ENCODE measurements at regions not wholly inside any gene's neighbourhood (a gene's known extent, or its start where the extent isn't known, plus 50 kb on each side); places are given as distances from the start of the nearest gene placed in this dataset.

DNA sequence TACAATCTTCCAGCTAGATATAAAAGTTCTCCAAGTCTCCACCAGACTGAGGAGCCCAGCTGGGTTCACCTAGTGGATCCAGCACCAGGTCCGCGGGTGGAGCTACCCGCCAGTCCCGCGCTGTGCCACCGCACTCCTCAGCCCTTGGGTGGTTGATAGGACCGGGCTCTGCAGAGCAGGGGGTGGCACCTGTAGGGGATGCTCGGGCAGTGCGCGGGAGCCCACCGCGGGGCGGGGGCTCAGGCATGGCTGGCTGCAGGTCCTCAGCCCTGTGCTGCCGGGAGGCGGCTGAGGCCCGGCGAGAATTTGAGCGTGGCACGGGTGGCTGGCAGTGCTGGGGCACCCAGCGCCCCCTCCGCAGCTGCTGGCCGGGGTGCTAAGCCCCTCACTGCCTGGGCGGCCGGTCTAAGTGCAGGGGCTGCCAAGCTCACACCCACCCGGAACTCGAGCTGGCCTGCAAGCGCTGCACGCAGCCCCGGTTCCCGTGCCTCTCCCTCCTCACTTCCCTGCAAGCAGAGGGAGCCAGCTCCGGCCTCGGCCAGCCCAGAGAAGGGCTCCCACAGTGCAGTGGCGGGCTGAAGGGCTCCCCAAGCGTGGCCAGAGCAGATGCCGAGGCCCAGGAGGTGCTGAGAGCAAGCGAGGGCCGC is 542.8 kb upstream of the PCDH9 start:
- DNase-seq (ENCODE audit: low read depth) (no peak), FAIRE-seq (no peak)
- H3K27me3 ChIP-seq (ENCODE audit: control insufficient read depth, insufficient read depth, low read length) = no peaks in the 10 kb centered on the region
- no peak overlapping the region for H3K4me3 ChIP-seq (ENCODE audit: low read depth, low read length)
- no peak for TF ChIP-seq CTCF (IDR thresholded peaks at IDR 0.05; ENCODE audit: insufficient read depth, low read length, severe bottlenecking)
- H3K36me3 ChIP-seq (ENCODE audit: control insufficient read depth, insufficient read depth, low read length) = no peaks in the 10 kb centered on the region

- DNase-seq (ENCODE audit: low read depth) = no peak
- Histone ChIP-seq H3K27me3 (ENCODE audit: control insufficient read depth, insufficient read depth, low read length) (no peaks in the 10 kb centered on the region), H3K36me3 (ENCODE audit: control insufficient read depth, insufficient read depth, low read length) (no peaks in the 10 kb centered on the region), H3K4me3 (ENCODE audit: low read depth, low read length) (no peak overlapping the region)
- no peak for FAIRE-seq
- TF ChIP-seq CTCF (IDR thresholded peaks at IDR 0.05; ENCODE audit: insufficient read depth, low read length, severe bottlenecking) = no peak
Observed at GRCh38 chr13:67771106-67771505, 541.0 kb upstream of the PCDH9 start.

GRCh38 chr13:67769987-67770341 is 539.8 kb upstream of the PCDH9 start:
- FAIRE-seq = no peak
- no peak for DNase-seq (ENCODE audit: low read depth)

DNA sequence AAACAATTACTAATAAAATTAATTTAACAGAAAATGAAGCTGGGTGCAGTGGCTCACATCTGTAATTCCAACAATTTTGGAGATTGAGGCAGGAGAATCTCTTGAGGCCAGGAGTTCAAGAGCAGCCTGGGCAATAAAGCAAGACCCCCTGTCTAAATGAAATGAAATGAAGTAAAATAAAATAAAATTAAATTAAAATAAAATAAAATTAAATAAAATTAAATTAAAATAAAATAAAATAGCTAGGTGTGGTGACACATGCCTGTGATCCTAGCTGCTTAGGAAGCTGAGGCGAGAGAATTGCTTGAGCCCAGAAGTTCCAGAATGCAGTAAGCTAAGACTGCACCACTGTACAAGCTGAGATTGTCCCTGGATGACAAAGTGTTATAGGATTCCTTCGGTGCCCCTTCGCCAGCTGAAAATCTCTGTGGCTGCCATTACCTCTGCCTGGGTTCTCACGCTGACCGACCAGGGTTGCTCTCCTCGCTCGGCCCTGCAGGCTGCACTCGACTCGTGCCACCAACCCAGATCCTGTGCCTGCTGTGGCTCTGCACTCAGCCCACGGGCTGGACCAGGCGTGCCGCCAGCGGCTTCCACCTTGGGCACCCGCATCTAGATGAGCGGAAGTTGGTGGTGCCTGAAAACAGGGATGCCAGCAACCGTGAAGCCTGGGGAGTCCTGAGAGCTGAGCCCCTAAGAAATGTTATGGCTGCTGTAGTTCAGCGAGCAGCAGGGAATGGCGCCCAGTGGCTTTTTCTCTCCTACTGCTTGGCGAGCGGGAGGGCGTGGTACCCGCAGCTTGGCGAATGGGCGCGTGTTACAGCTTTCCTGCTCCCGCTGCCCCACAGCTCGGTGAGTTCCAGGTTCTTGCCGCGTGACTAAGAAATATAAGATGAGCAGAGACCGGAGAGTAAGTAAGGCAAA is 539.2 kb upstream of the PCDH9 start:
- TF ChIP-seq CTCF (IDR thresholded peaks at IDR 0.05; ENCODE audit: insufficient read depth, low read length, severe bottlenecking) = no peak
- no peak for FAIRE-seq
- no peaks in the 10 kb centered on the region for H3K36me3 ChIP-seq (ENCODE audit: control insufficient read depth, insufficient read depth, low read length)
- DNase-seq (ENCODE audit: low read depth) = no peak
- H3K4me3 ChIP-seq (ENCODE audit: low read depth, low read length) = no peak overlapping the region
- H3K27me3 ChIP-seq (ENCODE audit: control insufficient read depth, insufficient read depth, low read length) = no peaks in the 10 kb centered on the region

More at GRCh38 chr13:67769987-67770341, 539.8 kb upstream of the PCDH9 start:
- H3K4me3 ChIP-seq (ENCODE audit: low read depth, low read length) = no peak overlapping the region
- H3K36me3 ChIP-seq (ENCODE audit: control insufficient read depth, insufficient read depth, low read length) = no peaks in the 10 kb centered on the region
- no peaks in the 10 kb centered on the region for H3K27me3 ChIP-seq (ENCODE audit: control insufficient read depth, insufficient read depth, low read length)
- TF ChIP-seq CTCF (IDR thresholded peaks at IDR 0.05; ENCODE audit: insufficient read depth, low read length, severe bottlenecking) = no peak

DNA sequence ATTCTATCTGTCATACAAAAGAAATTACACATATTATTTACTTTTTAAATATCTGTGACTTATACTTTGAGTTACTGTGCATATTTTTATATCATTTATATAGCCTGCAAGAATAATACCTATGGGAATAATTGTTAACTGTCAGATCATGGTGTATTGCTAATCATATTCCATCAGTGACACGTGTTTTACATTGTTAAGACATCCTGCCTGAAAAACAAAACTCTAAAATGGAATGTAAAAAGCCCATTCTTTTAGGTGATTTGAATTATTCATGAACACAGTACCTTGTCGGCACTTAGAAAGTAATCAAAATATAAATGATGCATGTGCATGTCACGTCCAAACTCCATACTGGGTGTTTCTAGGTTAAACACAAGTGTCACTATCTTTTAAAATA is 533.8 kb upstream of the PCDH9 start:
- no peak for TF ChIP-seq CTCF (IDR thresholded peaks at IDR 0.05; ENCODE audit: insufficient read depth, low read length, severe bottlenecking)
- Histone ChIP-seq H3K36me3 (ENCODE audit: control insufficient read depth, insufficient read depth, low read length) (no peaks in the 10 kb centered on the region), H3K4me3 (ENCODE audit: low read depth, low read length) (no peak overlapping the region), H3K27me3 (ENCODE audit: control insufficient read depth, insufficient read depth, low read length) (no peaks in the 10 kb centered on the region)
- FAIRE-seq (no peak), DNase-seq (ENCODE audit: low read depth) (no peak)
